ENCODE measurements at regions not wholly inside any gene's neighbourhood (a gene's known extent, or its start where the extent isn't known, plus 50 kb on each side); places are given as distances from the start of the nearest gene placed in this dataset.
"Not testable (repeated sequence)": the region's sequence is repeated elsewhere in the genome, so short reads cannot be mapped to it uniquely, and the experiment has no call there.

DNA sequence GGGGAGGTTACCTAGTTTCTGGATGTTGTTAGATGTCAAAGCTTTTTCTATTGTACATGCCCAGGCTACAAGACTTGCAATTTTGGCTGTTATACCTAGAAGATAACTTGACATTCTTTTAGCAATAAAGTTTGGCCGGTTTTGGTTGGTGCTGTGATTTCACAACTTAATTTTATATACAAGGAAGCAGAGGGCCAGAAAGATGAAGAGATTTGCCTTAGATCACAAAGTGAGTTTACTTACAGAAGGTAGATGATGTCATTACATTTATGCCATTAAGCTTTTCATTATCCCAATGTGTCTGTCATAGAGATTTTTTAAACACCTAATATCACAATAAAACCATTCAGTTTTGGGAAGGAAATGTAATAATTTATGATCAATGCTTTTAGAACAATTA is 698.7 kb upstream of the ANO3 start:
- DNase-seq, result no peak

- not testable (repeated sequence) for DNase-seq
These were observed 682.7 kb upstream of the ANO3 start for GRCh38 chr11:25649220-25649619.

DNA sequence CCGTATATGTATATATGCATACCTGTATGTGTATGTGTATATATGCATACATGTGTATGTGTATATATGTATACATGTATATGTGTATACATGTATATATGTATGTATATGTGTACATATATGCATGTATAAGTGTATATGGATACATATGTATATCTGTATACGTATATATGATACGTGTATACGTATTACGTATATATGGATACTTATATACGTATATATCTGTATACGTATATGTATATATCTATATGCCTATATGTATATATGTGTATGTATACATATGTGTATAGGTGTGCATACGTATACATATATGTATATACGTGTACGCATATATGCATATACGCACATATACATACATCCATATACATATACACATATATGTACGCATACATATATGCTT is 681.6 kb upstream of the ANO3 start:
- no peak for DNase-seq

- DNase-seq, result no peak
These were observed 676.3 kb upstream of the ANO3 start for GRCh38 chr11:25655636-25656035.

GRCh38 chr11:25658916-25659315 is 673.0 kb upstream of the ANO3 start:
- no peak for DNase-seq

- DNase-seq, result no peak
These were observed 672.2 kb upstream of the ANO3 start for GRCh38 chr11:25659706-25660105.

GRCh38 chr11:25667871-25668270 is 664.1 kb upstream of the ANO3 start:
- no peak for DNase-seq

DNA sequence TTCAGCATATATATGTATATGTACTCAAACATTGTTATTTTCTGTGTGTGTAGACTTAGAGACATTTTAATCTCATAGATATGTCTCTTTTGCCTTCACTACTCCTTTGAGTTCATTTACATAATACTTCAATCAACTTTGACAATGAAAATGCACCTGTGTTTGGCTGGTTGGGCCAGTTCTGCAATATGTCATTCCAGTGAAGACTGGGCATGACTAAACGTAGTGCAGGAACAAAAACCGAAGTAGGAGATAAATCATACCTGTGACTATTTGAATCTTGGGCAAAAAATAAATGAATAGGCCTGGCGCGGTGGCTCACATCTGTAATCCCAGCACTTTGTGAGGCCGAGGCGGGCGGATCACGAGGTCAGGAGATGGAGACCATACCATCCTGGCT is 640.0 kb upstream of the ANO3 start:
- no peak for DNase-seq

DNA sequence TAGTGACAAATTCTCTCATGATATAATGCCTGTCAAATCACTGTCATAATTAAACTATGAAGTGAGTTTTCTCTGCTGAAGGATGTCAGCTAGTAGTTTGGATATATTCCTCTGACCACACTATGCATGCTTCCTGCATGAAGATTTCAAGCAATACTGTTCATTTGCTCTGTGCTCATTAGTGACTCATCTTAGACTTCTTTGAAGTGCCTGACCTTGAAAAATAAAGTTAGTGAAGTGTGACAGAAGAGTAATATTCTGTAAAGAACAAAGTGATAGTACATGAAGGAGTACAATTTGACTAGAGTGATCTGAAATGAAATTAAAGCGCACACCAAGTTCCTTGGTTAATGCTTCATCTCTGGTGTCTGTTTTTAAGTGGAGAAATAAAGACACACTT is 629.5 kb upstream of the ANO3 start:
- DNase-seq, result no peak

DNA sequence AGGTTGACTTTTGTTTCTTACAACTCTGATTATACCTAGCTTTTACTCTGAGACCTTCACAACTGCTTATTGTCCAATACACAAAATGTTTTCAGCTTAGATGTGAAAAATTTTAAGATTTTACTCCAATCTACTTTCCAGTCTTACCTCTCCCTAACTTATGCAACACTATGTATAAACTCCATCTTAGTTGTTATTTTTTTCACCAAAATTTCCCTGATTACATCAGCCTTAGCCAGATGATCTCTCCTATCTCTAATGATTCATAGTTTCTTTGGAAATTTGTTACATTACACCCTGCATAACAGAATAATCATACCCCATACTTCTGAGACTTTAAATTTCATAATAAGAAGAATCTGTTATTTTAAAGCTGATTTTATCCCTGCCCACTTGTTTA is 621.0 kb upstream of the ANO3 start:
- DNase-seq, result no peak

DNA sequence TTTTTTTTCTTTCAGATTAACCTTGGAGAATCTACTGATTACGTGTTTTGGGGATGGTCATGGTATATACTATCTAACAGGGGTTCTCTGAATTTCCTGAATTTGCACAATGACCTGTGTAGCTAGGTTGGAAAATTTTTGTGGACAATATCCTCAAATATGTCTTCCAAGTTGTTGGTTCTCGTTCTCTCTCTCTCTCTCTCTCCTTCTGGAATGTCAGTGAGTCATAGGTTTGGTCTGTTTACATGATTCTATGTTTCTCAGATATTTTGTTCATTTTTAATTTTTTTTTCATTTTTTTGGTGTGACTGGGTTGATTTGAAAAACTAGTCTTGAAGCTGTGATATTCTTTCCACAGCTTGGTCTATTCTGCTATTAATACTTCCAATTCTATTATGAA is 604.0 kb upstream of the ANO3 start:
- no peak for DNase-seq

GRCh38 chr11:25730230-25730629 is 601.7 kb upstream of the ANO3 start:
- DNase-seq, result no peak

DNA sequence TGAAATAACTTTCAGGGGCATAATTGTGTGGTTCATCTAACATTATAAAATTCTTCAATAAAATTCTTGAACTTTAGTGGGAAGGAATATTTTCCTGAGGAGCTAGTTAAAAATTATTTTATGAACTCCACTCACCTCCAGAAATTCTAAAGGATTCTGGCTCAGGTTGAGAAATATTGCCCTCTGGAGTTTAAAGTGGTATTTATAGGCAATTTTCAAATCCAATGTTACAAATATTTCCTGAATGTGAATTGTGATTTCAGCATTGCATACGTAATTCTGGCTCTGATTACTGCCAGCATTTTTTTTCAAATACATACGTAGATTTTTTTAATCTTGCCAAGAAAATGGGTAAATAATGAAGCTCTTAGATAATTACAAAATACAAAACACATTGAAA is 598.2 kb upstream of the ANO3 start:
- DNase-seq, result no peak

DNA sequence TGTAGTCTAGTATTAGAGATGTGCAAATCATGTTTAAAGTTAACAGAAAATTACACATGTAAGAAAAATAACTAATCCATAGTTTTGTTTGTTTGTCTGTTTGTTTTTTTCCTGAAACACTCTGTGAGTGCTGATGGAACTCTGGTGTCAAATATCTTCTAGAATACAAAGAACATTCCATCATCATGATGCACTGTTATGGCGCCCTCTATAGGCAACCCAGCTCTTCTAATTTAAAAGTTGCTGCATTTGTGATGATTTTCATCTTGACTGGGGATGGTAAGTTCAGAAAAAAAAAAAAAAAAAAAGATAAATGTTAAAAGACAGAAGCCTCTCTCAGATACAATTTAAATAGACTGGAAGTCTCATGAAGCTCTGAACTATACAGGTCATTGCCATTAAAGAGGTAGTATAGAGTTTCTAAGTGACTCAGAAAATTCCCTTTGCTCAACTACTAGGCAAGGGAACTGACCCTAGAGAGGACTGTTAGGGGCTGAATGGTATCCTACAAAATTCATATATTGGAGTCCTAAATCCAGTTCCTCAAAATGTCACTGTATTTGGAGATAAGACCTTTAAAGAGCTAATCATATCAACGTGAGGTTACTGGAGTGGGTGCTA is 597.2 kb upstream of the ANO3 start:
- DNase-seq, result no peak

DNA sequence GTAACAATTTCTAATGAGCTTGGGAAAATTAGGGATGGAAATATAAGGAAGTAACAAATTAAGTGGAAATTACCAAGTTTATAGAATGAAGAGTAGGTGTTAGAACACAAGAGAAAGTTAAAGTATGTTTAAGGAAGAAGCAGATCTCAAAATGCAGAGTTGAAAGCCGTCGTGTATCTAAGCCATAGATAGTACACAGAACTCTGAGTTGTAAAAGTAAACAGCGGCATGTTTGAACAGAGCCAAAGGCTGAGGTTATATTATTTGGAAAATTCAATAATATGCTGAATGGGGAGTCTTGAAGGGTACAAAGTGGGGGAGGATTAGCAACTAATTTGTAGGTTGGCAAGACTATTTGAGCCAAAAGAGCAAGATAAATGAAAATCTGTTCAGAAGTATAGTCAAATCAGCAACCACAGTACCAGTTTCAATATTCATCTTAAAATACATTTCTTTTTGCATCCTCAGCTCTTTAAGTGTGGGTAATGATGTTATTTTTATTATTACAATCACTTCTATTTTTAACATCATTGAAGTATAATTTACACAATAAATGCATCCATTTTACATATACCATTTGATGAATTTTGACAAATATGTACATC is 594.8 kb upstream of the ANO3 start:
- no peak for DNase-seq

DNA sequence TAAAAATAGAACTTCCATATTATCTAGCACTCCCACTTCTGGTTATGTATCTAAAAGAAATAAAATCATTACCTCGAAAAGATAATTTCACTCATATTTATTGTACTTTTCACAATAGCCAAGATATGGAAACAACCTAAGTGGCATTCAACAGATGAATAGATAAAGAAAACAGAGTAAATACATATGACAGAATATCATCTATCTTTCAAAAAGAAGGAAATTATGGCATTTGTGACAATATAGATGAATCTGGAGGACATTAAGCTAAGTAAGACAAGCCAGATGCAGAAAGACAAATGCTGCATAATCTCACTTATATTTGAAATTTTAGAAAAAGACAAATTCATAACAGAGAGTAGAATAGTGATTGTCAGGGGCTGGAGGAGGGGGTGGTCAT is 590.0 kb upstream of the ANO3 start:
- DNase-seq, result no peak

- no peak for DNase-seq
These were observed 589.1 kb upstream of the ANO3 start for GRCh38 chr11:25742800-25743199.

DNA sequence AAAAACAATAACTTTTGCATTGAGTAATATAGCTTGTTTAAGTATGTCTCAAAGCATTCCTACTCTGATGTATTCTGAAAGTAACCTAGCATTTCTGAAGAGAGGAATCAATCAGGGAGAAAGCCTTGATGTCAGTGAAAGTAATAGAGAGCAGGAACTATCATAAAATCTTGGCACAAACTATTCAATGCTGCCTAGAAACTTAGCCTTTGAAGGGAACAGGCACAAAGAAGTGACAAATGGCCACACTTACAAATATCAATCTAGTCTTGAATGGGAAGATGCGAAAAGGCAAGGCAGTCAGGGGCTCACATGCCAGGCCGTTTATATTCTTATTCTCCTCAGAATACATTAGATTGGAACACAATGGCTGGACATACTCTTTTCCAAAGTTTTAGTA is 576.5 kb upstream of the ANO3 start:
- DNase-seq, result no peak

DNA sequence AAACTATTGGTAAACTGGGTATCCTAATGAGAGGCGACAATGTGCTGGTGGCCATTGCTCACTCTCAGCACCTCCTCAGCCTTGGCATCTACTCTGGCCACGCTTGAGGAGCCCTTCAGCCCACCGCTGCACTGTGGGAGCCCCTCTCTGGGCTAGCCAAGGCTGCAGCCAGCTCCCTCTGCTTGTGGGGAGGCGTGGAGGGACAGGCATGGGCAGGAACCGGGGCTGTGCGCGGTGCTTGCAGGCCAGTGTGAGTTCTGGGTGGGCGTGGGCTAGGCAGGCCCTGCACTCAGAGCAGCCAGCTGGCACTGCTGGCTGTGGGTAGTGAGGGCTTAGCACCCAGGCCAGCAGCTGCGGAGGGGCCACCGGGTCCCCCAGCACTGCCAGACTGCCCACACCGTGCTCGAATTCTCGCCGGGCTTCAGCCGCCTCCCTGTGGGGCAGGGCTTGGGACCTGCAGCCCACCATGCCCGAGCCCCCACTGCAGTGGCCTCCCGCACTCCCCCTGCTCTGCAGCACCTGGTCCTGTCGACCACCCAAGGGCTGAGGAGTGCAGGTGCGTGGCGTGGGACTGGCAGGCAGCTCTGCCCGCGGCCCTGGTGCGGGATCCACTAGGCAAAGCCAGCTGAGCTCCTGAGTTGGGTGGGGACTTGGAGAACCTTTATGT is 575.9 kb upstream of the ANO3 start:
- no peak for DNase-seq

GRCh38 chr11:25758145-25758661 is 573.7 kb upstream of the ANO3 start:
- no peak for DNase-seq

- DNase-seq, result no peak
These were observed 565.5 kb upstream of the ANO3 start for GRCh38 chr11:25766332-25767015.

DNA sequence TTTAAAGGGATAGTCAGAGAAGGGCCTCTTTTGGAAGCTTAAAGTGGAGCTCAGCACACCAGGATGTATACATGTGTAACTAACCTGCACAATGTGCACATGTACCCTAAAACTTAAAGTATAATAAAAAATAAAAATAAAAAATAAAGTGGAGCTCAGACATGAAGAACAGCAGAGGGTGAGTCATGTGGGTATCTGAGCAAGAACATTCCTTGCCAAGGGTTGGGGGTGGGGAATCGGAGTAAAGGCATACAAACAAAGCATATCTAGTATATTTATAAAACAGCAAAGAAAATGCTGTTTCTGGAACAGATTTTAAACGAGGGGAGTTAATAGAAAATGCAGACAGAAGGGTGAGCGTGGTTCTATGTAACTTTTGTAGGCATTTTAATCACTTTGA is 562.6 kb upstream of the ANO3 start:
- DNase-seq, result no peak

GRCh38 chr11:25771605-25772004 is 560.3 kb upstream of the ANO3 start:
- no peak for DNase-seq

GRCh38 chr11:25775603-25776002 is 556.3 kb upstream of the ANO3 start:
- no peak for DNase-seq
